Right atrium auricular region (tissue), 2 donors: ENCODE measurements at regions not wholly inside any gene's neighbourhood (a gene's known extent, or its start where the extent isn't known, plus 50 kb on each side); places are given as distances from the start of the nearest gene placed in this dataset.

Experiments used
- DNase-seq: peaks from one replicate; pipeline ENCODE4 v3.0.0-alpha.2; 2019; ENCODE audit warnings: low spot score
- H3K27ac ChIP-seq, 2 donors: fragments of 200-600 bp; sonication (generic); 1 replicate in 1 of 2; 2 replicates in 1 of 2; pipeline ENCODE4 v1.5.1; 2016 to 2019
- H3K27me3 ChIP-seq, 2 donors: fragments of 200-600 bp; sonication (generic); one replicate each; pipeline versions ENCODE4 v1.5.1 to v1.6.0; 2017 to 2019
- H3K36me3 ChIP-seq: fragments of 200-600 bp; sonication (generic); one replicate; pipeline ENCODE4 v1.5.1; 2016
- H3K4me1 ChIP-seq, 2 donors: fragments of 200-600 bp; sonication (generic); one replicate each; pipeline versions ENCODE4 v1.5.1 to v1.6.0; 2017 to 2019
- H3K4me3 ChIP-seq, 2 donors: fragments of 200-600 bp; sonication (generic); 1 replicate in 1 of 2; 2 replicates in 1 of 2; pipeline ENCODE4 v1.5.1; 2017 to 2019; ENCODE audit warnings: mild to moderate bottlenecking in 1 of 2, moderate library complexity in 1 of 2
- H3K9me3 ChIP-seq, 2 donors: fragments of 200-600 bp; sonication (generic); one replicate each; pipeline ENCODE4 v1.5.1; 2019
- TF ChIP-seq, protein P1 (sequence below), 2 donors: fragments of 200-600 bp; sonication (generic); IDR thresholded peaks; one replicate each; pipeline ENCODE4 v1.5.1; 2019; ENCODE audit warnings: antibody characterized with exemption in 2 of 2

DNA sequence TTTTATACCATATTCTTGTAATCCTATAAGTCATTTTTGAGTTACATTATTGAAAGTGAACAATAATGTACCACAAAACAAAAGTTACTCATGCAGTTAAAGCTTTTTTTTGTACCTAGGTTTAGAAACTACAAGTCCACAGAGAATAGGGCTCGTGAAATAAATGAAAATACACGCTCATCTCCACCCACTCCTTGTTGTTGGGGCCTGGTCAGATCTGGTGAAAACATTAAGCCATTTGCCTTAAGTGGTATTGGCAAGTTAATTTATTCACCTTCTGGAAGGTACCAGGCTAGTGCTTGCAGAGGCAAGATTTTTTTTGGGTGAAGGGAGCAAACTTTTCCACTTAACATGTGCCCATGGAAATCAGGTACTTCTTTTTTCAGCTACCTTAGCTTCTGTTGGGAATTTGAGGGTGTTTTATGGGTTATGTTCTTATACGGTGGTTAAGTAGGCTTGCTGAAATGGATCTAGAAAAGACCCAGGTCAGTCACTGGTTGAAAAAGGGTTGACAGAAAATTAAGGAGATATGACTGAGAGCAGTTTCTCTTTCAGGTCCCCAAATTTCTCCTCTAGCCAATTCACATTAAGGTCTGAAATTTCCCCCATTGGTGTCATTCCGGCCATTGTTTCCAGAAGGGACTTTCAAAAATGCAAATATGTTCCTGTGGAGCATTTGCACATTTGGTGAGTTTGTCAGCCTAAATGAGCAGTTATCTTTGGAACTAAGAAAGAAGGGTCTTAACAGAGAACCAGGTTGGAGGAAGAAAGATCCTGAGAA is 143.3 kb downstream of the KCNRG start:
- TF ChIP-seq, protein P1, sequence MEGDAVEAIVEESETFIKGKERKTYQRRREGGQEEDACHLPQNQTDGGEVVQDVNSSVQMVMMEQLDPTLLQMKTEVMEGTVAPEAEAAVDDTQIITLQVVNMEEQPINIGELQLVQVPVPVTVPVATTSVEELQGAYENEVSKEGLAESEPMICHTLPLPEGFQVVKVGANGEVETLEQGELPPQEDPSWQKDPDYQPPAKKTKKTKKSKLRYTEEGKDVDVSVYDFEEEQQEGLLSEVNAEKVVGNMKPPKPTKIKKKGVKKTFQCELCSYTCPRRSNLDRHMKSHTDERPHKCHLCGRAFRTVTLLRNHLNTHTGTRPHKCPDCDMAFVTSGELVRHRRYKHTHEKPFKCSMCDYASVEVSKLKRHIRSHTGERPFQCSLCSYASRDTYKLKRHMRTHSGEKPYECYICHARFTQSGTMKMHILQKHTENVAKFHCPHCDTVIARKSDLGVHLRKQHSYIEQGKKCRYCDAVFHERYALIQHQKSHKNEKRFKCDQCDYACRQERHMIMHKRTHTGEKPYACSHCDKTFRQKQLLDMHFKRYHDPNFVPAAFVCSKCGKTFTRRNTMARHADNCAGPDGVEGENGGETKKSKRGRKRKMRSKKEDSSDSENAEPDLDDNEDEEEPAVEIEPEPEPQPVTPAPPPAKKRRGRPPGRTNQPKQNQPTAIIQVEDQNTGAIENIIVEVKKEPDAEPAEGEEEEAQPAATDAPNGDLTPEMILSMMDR (IDR thresholded peaks at IDR 0.05): no peak
- Histone ChIP-seq H3K27ac (no peak overlapping the region), H3K4me3 (no peak overlapping the region), H3K36me3 (no peaks in the 10 kb centered on the region), H3K9me3 (no peaks in the 10 kb centered on the region), H3K27me3 (no peaks in the 10 kb centered on the region), H3K4me1 (no peaks in the 10 kb centered on the region)
- no peak for DNase-seq

DNA sequence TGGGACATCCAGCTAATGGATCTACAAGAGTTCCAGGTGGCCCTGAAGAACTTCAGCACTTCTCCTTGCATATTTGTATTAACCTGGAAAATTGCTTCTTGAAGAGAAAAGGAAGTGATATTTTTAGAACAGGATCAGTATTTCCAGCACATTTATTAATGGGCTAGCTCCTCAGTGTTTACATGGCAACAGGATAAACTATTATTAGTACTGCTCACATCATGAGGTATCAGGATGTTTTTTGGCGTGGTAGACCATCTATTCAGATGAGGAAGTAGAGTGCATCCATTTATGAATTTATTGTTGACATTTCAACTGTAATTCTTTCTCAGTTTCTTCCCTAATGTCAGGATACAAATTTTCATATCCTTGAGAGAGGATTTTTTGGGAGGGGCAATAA is 144.4 kb downstream of the KCNRG start:
- DNase-seq: no peak
- Histone ChIP-seq H3K27me3 (no peaks in the 10 kb centered on the region), H3K4me1 (no peaks in the 10 kb centered on the region), H3K36me3 (no peaks in the 10 kb centered on the region), H3K4me3 (no peak overlapping the region), H3K9me3 (no peaks in the 10 kb centered on the region), H3K27ac (no peak overlapping the region)
- TF ChIP-seq, protein P1 (IDR thresholded peaks at IDR 0.05): no peak

DNA sequence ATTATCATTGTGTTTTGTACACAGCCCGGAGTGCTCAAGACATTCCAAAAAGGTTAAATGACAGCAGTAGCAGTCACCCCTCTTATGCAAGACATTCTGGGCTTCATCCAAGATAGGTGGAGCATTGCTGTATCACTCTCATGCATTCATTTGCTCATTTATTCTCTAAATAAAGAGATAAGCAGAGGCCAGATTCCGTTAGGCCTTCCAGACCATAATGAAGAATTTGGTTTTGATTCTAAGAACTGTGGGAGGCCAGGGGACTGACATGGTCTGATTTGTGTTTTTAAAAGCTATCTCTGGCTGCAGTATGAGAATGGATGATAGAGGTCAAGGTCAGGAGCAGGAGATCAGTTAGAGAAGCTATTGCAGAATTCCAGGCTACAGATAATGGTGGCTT is 145.8 kb downstream of the KCNRG start:
- H3K9me3 ChIP-seq: no peaks in the 10 kb centered on the region
- TF ChIP-seq, protein P1 (IDR thresholded peaks at IDR 0.05): no peak
- DNase-seq: no peak
- no peaks in the 10 kb centered on the region for H3K4me1 ChIP-seq
- no peak overlapping the region for H3K27ac ChIP-seq
- no peaks in the 10 kb centered on the region for H3K27me3 ChIP-seq
- H3K36me3 ChIP-seq: no peaks in the 10 kb centered on the region
- H3K4me3 ChIP-seq: no peak overlapping the region

GRCh38 chr13:50162001-50162400 is 146.8 kb downstream of the KCNRG start:
- TF ChIP-seq, protein P1 (IDR thresholded peaks at IDR 0.05): no peak
- H3K4me1 ChIP-seq: no peaks in the 10 kb centered on the region
- H3K27ac ChIP-seq: no peak overlapping the region
- H3K4me3 ChIP-seq: no peak overlapping the region
- DNase-seq: no peak
- H3K9me3 ChIP-seq: no peaks in the 10 kb centered on the region
- H3K36me3 ChIP-seq: no peaks in the 10 kb centered on the region
- no peaks in the 10 kb centered on the region for H3K27me3 ChIP-seq

DNA sequence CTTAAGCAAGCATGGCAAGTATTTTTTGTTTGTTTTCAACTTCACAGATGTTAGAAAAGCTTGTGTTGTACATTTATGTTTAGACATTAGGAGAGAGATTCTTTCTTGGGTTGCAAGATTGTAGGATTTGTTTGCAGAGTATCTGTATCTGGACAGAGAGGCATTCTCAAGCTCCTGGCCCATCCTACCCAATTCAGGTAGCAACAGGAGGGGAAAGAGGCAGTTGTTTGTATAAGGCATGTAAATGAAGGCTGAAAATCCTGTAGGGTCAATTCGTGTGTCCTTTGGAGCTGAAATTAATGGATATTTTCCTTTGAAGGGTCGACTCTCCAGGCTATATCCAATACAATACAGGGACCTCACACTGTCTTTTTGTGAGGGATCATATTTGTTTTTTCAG is 147.3 kb downstream of the KCNRG start:
- H3K4me1 ChIP-seq: no peaks in the 10 kb centered on the region
- H3K9me3 ChIP-seq: no peaks in the 10 kb centered on the region
- H3K4me3 ChIP-seq: no peak overlapping the region
- H3K36me3 ChIP-seq: no peaks in the 10 kb centered on the region
- DNase-seq: no peak
- no peak overlapping the region for H3K27ac ChIP-seq
- no peaks in the 10 kb centered on the region for H3K27me3 ChIP-seq
- TF ChIP-seq, protein P1 (IDR thresholded peaks at IDR 0.05): no peak
